ENCODE measurements at regions not wholly inside any gene's neighbourhood (a gene's known extent, or its start where the extent isn't known, plus 50 kb on each side); places are given as distances from the start of the nearest gene placed in this dataset.

GRCh38 chr13:40251343-40252032 is 415.0 kb downstream of the FOXO1 start:
- DNase-seq (ENCODE audit: low read depth in 2 of 2): no peak

GRCh38 chr13:40252241-40252640 is 414.2 kb downstream of the FOXO1 start:
- DNase-seq (ENCODE audit: low read depth in 2 of 2): no peak

- DNase-seq (ENCODE audit: low read depth in 2 of 2): no peak
Measured at GRCh38 chr13:40252676-40253075, 413.8 kb downstream of the FOXO1 start.

GRCh38 chr13:40254394-40254793 is 412.0 kb downstream of the FOXO1 start:
- DNase-seq (ENCODE audit: low read depth in 2 of 2): no peak

DNA sequence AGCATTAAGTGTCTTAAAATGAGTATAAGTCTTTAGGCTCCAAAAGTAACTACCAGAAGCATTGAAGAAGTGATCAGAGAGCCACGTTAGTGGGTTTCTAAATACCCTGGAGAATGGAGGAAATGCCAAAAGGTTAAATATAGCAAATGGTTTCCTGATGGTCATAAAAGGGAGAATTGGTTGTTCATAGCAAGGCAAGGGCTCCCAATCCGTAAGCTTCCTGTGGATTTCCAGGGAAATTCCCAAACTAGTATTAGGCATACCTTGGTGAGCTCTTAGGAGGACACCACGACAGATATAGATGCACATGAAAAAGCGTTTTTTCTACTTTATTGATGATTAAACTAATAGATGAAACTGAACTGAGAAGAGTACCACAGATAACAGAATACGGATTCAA is 410.9 kb downstream of the FOXO1 start:
- no peak for DNase-seq (ENCODE audit: low read depth in 2 of 2)

GRCh38 chr13:40259899-40260298 is 406.5 kb downstream of the FOXO1 start:
- DNase-seq (ENCODE audit: low read depth in 2 of 2): no peak

DNA sequence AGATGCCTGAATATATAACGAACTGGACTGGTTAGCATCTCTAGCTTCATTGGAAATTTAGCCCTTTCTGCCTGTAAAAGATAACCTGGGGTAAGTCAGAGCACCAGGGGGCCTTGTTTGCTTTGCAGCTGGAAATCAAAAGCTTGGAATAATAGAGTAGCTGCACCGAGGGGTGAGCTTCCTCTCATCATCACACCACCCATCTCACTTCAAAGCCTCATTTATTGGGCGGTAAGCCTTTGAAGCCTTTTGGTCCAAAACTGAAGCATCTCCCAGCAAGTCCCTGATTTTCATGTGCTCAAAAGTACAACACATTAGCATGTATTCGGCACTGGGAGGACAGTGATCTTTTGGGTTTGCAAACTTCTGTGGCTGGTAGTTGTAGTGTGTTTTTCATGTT is 405.1 kb downstream of the FOXO1 start:
- DNase-seq (ENCODE audit: low read depth in 2 of 2): no peak

DNA sequence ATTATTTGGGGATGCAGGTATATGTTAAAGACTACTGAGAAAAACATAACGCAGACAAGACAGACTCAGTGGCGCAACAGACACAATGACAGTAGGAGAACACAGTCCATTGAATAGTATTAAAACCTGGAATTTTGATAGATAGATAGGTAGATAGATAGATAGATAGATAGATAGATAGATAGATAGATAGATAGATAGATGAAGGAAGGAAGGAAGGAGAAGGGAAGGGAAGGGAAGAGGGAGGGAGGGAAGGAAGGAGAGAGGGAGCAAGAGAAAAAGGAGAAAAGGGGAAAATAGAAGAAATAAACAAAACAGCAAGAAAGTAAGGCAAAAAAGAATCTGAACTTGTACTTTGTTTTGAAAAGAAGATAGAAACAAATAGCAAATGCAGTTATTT is 404.5 kb downstream of the FOXO1 start:
- DNase-seq (ENCODE audit: low read depth in 2 of 2): no peak

DNA sequence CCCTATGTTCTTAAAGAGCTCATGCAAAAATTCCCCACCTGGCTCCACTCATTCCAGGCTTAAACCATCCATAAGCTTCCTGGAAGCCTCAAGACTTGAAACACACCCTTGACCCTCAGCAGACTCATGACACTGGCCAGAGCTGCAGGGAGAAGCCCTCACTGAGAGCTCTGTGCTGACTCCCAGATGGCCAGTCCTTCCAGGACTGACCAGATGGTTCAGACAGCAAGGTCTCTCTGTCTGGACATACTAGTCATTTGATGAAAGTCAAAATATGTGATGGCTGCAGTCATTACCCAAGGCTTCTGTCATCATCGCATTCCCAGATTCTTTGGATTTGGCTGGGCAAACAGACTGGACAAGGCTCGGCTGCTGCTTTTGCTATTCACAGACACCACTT is 397.4 kb downstream of the FOXO1 start:
- DNase-seq (ENCODE audit: low read depth in 2 of 2): no peak

DNA sequence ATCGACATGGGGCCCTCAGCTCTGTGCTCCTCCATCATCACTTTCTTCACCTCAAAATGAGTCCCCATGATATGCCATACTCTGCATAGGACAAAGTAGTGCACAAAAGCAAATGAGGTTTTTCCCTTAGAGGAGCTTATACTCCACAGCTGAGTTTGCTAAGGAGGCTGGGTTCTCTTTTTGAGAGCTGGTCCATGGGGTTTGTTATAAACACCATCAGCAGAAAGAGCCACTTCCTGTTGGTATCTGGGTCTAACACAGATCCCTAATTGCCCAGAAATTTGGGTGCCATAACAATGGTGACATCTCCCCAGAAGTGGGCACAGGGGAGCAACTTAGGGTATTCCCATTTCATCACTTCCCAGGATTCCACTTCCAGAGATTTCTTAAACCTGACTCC is 395.7 kb downstream of the FOXO1 start:
- no peak for DNase-seq (ENCODE audit: low read depth in 2 of 2)

DNA sequence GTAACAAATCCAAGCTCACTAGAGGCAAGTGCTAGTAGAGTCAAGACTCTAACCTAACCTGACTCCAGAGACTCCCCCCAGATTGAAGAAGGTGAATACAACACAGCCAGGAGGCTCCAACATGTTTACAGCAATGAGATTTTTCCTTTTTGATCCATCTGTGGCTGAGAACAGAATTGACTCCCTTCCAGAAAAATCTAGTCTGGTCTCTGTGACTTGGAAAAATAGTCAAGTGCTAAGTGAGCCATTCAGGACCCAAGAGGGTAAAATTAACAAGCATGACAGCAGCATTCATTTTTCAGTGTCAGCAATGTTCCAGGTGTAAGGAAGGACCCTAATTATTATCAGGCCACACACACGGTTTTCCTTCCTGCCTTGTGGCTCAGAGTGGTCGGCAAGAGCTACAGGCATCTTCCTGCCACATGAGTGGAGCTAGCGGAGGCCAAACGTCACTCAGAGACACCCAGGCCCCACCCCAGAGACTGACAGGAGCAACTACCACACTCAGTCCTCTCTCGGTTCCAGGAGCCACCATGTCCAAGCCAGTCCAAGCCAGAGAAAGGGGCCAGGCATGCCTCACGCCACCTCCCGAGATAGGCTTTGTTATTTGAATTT is 395.1 kb downstream of the FOXO1 start:
- no peak for DNase-seq (ENCODE audit: low read depth in 2 of 2)

- DNase-seq (ENCODE audit: low read depth in 2 of 2): peak; percentile 35 to 57
Measured at GRCh38 chr13:40271931-40272775, 394.3 kb downstream of the FOXO1 start.

DNA sequence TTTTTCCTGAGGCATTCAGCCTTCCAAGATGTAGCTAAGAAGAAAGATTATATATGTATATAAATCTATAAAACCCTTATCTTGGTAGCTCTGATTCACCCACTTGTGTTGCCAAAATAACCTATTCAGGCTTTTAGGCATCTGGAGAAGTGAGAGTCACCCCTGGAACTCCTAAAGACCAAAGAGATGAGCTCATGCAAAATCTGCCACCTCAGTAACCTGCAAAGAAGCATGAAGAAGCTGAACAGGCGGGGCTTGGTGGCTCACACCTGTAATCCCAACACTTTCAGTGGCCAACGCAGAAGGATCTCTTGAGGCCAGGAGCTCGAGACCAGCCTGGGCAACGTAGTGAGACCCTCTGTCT is 393.7 kb downstream of the FOXO1 start:
- DNase-seq (ENCODE audit: low read depth in 2 of 2): no peak

DNA sequence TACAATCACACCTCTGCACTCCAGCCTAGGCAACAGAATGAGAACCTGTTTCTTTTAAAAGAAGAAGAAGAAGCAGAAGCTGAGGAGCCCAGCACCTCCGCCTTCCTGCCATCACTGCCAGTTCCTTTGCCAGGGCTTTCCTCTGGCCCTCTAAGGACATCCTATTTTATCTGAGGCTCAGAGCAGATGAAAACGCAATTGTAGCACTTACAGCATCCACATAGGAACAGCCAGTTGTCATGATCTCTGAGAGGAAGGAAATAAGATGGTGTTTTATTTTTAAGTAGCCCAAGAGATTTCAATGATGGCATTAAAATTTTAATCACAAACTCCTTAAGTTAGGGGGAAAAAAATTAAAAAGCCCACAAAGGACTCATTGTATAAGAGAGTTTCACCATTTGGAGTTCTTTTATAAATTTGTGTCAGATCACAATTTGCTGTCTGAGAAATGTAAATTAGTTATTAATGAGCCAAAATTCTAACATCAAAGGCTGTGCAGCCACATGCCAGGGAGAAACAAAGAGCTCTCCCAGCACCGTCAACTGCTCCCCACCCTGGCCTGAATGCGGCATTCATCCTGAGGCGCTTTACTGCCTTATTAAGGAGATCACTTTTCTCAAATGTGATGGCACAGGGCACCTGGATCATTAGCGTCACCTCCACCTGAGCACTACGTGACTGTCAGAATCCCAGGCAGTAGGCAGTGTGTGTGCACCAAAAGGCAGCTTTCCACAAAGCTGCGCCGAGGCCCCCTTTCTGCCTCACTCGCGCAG is 393.0 kb downstream of the FOXO1 start:
- no peak for DNase-seq (ENCODE audit: low read depth in 2 of 2)

DNA sequence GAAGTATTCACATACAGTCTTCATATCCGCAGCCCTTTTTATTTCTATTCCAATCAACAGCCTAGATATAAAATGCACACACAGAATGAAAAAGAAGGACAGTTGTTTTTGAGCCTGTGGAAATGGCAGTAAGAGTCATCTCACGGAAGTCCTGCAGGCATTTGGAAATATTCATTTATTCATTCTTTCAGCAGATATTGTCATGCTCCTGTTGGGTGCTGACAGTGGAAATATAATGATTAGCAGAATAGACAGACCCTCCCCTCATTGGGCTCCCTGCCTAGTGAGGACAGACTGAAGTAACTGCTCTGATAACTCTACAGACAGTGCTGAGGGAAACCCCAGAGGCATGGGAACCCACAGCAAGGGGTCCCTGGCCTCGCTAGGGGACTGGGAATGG is 392.3 kb downstream of the FOXO1 start:
- no peak for DNase-seq (ENCODE audit: low read depth in 2 of 2)

- DNase-seq (ENCODE audit: low read depth in 2 of 2): no peak
Measured at GRCh38 chr13:40275155-40275554, 391.3 kb downstream of the FOXO1 start.

GRCh38 chr13:40275636-40276035 is 390.8 kb downstream of the FOXO1 start:
- DNase-seq (ENCODE audit: low read depth in 2 of 2): no peak

GRCh38 chr13:40283666-40284065 is 382.8 kb downstream of the FOXO1 start:
- no peak for DNase-seq (ENCODE audit: low read depth in 2 of 2)

GRCh38 chr13:40285634-40286033 is 380.8 kb downstream of the FOXO1 start:
- no peak for DNase-seq (ENCODE audit: low read depth in 2 of 2)

DNA sequence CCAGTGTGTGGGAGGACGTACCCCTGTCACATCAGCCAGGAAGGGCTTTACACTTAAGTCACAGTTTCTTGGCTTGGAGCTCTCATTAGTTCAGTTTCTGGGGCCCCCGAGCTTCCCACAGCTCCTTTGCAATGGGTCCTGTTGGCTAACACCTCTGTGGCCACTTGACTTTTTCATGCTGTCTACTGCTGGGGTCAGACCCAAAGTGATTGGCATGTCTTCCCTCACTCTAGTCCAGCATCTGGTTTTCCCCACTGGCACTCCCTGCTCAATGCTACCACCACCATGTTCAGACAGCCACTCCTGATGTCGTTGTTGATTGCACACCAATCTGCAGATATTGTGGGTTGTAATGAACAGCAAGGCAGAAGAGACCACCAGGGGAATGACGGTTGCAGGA is 379.0 kb downstream of the FOXO1 start:
- DNase-seq (ENCODE audit: low read depth in 2 of 2): no peak

GRCh38 chr13:40288259-40288658 is 378.2 kb downstream of the FOXO1 start:
- no peak for DNase-seq (ENCODE audit: low read depth in 2 of 2)

- no peak for DNase-seq (ENCODE audit: low read depth in 2 of 2)
Measured at GRCh38 chr13:40290758-40291157, 375.7 kb downstream of the FOXO1 start.
